ENCODE measurements at regions not wholly inside any gene's neighbourhood (a gene's known extent, or its start where the extent isn't known, plus 50 kb on each side); places are given as distances from the start of the nearest gene placed in this dataset.

- Histone ChIP-seq H3K9me3 (ENCODE audit: low read length) (no peaks in the 10 kb centered on the region), H4K20me1 (ENCODE audit: insufficient read depth, low read length) (no peaks in the 10 kb centered on the region), H2AFZ (ENCODE audit: low read length) (no peak overlapping the region), H3K27ac (ENCODE audit: low read depth, low read length, poor library complexity, severe bottlenecking) (no peak overlapping the region), H3K9me2 (ENCODE audit: insufficient read depth, low read length) (no peaks in the 10 kb centered on the region), H3K79me2 (ENCODE audit: insufficient read depth, low read depth, low read length) (no peaks in the 10 kb centered on the region), H3K36me3 (ENCODE audit: insufficient read depth, low read length) (no peaks in the 10 kb centered on the region), H3K4me2 (ENCODE audit: low read length) (no peak overlapping the region), H3K4me3 (ENCODE audit: low read depth, low read length, poor library complexity, severe bottlenecking) (no peak overlapping the region), H3K4me1 (ENCODE audit: insufficient read depth, low read length, poor library complexity, severe bottlenecking) (no peaks in the 10 kb centered on the region)
- no TSS peak for BruUV-seq (replicated peaks)
- no peak for TF ChIP-seq EZH2phosphoT487 (IDR thresholded peaks at IDR 0.05; ENCODE audit: borderline replicate concordance, low read depth, low read length)
- TF ChIP-seq CTCF (conservative IDR thresholded peaks at IDR 0.05; ENCODE audit: low read length), result no peak
- POLR2A ChIA-PET, result no interaction called here
- CTCF ChIA-PET (ENCODE audit: unreplicated experiment), result no interaction called here
- intact Hi-C loops (cut with micrococcal nuclease; ENCODE audit: unreplicated experiment), result no loop called here
- no peak for DNase-seq (ENCODE audit: low spot score)
Measured at GRCh38 chr10:107496594-107496993, 332.1 kb upstream of the SORCS1 start.

GRCh38 chr10:107492389-107492788 is 327.9 kb upstream of the SORCS1 start:
- Histone ChIP-seq H2AFZ (ENCODE audit: low read length) (no peak overlapping the region), H3K36me3 (ENCODE audit: insufficient read depth, low read length) (no peaks in the 10 kb centered on the region), H3K9me3 (ENCODE audit: low read length) (no peaks in the 10 kb centered on the region), H3K79me2 (ENCODE audit: insufficient read depth, low read depth, low read length) (no peaks in the 10 kb centered on the region), H4K20me1 (ENCODE audit: insufficient read depth, low read length) (no peaks in the 10 kb centered on the region), H3K4me2 (ENCODE audit: low read length) (no peak overlapping the region), H3K4me3 (ENCODE audit: low read depth, low read length, poor library complexity, severe bottlenecking) (no peak overlapping the region), H3K9me2 (ENCODE audit: insufficient read depth, low read length) (no peaks in the 10 kb centered on the region), H3K4me1 (ENCODE audit: insufficient read depth, low read length, poor library complexity, severe bottlenecking) (no peaks in the 10 kb centered on the region), H3K27ac (ENCODE audit: low read depth, low read length, poor library complexity, severe bottlenecking) (no peak overlapping the region)
- TF ChIP-seq EZH2phosphoT487 (IDR thresholded peaks at IDR 0.05; ENCODE audit: borderline replicate concordance, low read depth, low read length) (no peak), CTCF (conservative IDR thresholded peaks at IDR 0.05; ENCODE audit: low read length) (no peak)
- BruUV-seq (replicated peaks), result no TSS peak
- ChIA-PET POLR2A (interaction anchor here (0.7 to 1.4 kb wide), 2 partner anchors 28 to 32 kb away, joined by 3 read pairs; no protein-coding TSS in a partner anchor), CTCF (ENCODE audit: unreplicated experiment) (no interaction called here)
- intact Hi-C loops (cut with micrococcal nuclease; ENCODE audit: unreplicated experiment), result no loop called here
- no peak for DNase-seq (ENCODE audit: low spot score)

GRCh38 chr10:107490389-107490788 is 325.9 kb upstream of the SORCS1 start:
- no TSS peak for BruUV-seq (replicated peaks)
- H3K9me3 ChIP-seq (ENCODE audit: low read length), result no peaks in the 10 kb centered on the region
- no peak overlapping the region for H2AFZ ChIP-seq (ENCODE audit: low read length)
- no peak overlapping the region for H3K4me2 ChIP-seq (ENCODE audit: low read length)
- no peaks in the 10 kb centered on the region for H3K79me2 ChIP-seq (ENCODE audit: insufficient read depth, low read depth, low read length)
- ChIA-PET POLR2A (no interaction called here), CTCF (ENCODE audit: unreplicated experiment) (no interaction called here)
- no peaks in the 10 kb centered on the region for H3K36me3 ChIP-seq (ENCODE audit: insufficient read depth, low read length)
- H3K4me3 ChIP-seq (ENCODE audit: low read depth, low read length, poor library complexity, severe bottlenecking), result no peak overlapping the region
- no peaks in the 10 kb centered on the region for H3K9me2 ChIP-seq (ENCODE audit: insufficient read depth, low read length)
- DNase-seq (ENCODE audit: low spot score), result no peak
- no peaks in the 10 kb centered on the region for H4K20me1 ChIP-seq (ENCODE audit: insufficient read depth, low read length)
- TF ChIP-seq EZH2phosphoT487 (IDR thresholded peaks at IDR 0.05; ENCODE audit: borderline replicate concordance, low read depth, low read length) (no peak), CTCF (conservative IDR thresholded peaks at IDR 0.05; ENCODE audit: low read length) (no peak)
- H3K27ac ChIP-seq (ENCODE audit: low read depth, low read length, poor library complexity, severe bottlenecking), result no peak overlapping the region
- no peaks in the 10 kb centered on the region for H3K4me1 ChIP-seq (ENCODE audit: insufficient read depth, low read length, poor library complexity, severe bottlenecking)
- intact Hi-C loops (cut with micrococcal nuclease; ENCODE audit: unreplicated experiment), result no loop called here

All from OCI-LY7 (cell line).